ENCODE measurements at regions not wholly inside any gene's neighbourhood (a gene's known extent, or its start where the extent isn't known, plus 50 kb on each side); places are given as distances from the start of the nearest gene placed in this dataset.
"Not testable (repeated sequence)": the region's sequence is repeated elsewhere in the genome, so short reads cannot be mapped to it uniquely, and the experiment has no call there.

GRCh38 chr12:83793616-83794015, 1106.9 kb downstream of the TMTC2 start:
- no peak for DNase-seq

- DNase-seq: no peak
Observed at GRCh38 chr12:83784298-83784890, 1097.7 kb downstream of the TMTC2 start.

- no peak for DNase-seq
Observed at GRCh38 chr12:83779526-83779925, 1092.8 kb downstream of the TMTC2 start.

GRCh38 chr12:83769151-83769550, 1082.4 kb downstream of the TMTC2 start:
- DNase-seq: no peak

- no peak for DNase-seq
Observed at GRCh38 chr12:83767723-83768122, 1081.0 kb downstream of the TMTC2 start.

GRCh38 chr12:83763425-83763824, 1076.7 kb downstream of the TMTC2 start:
- no peak for DNase-seq

- DNase-seq: no peak
Observed at GRCh38 chr12:83759906-83760305, 1073.2 kb downstream of the TMTC2 start.

- no peak for DNase-seq
Observed at GRCh38 chr12:83758888-83759631, 1072.4 kb downstream of the TMTC2 start.

GRCh38 chr12:83753904-83754303, 1067.2 kb downstream of the TMTC2 start:
- DNase-seq: no peak

GRCh38 chr12:83753205-83753604, 1066.5 kb downstream of the TMTC2 start:
- DNase-seq: no peak

GRCh38 chr12:83739607-83740006, 1052.9 kb downstream of the TMTC2 start:
- no peak for DNase-seq

GRCh38 chr12:83710851-83711250, 1024.1 kb downstream of the TMTC2 start:
- DNase-seq: no peak

- no peak for DNase-seq
Observed at GRCh38 chr12:83709899-83710298, 1023.2 kb downstream of the TMTC2 start.

GRCh38 chr12:83700838-83701237, 1014.1 kb downstream of the TMTC2 start:
- no peak for DNase-seq

GRCh38 chr12:83696311-83696710, 1009.6 kb downstream of the TMTC2 start:
- not testable (repeated sequence) for DNase-seq

GRCh38 chr12:83691730-83692129, 1005.0 kb downstream of the TMTC2 start:
- DNase-seq: no peak

- no peak for DNase-seq
Observed at GRCh38 chr12:83690465-83690864, 1003.8 kb downstream of the TMTC2 start.

GRCh38 chr12:83689333-83689732, 1002.6 kb downstream of the TMTC2 start:
- DNase-seq: no peak

GRCh38 chr12:83676781-83677295, 990.1 kb downstream of the TMTC2 start:
- DNase-seq: no peak

- DNase-seq: no peak
Observed at GRCh38 chr12:83666690-83667089, 980.0 kb downstream of the TMTC2 start.

GRCh38 chr12:83665634-83666218, 979.0 kb downstream of the TMTC2 start:
- no peak for DNase-seq

- DNase-seq: no peak
Observed at GRCh38 chr12:83664650-83665049, 977.9 kb downstream of the TMTC2 start.

GRCh38 chr12:83660727-83661358, 974.1 kb downstream of the TMTC2 start:
- DNase-seq: no peak

- DNase-seq: no peak
Observed at GRCh38 chr12:83659321-83659720, 972.6 kb downstream of the TMTC2 start.

Data from bone marrow (tissue), 2 donors.